ENCODE measurements at regions not wholly inside any gene's neighbourhood (a gene's known extent, or its start where the extent isn't known, plus 50 kb on each side); places are given as distances from the start of the nearest gene placed in this dataset.

DNA sequence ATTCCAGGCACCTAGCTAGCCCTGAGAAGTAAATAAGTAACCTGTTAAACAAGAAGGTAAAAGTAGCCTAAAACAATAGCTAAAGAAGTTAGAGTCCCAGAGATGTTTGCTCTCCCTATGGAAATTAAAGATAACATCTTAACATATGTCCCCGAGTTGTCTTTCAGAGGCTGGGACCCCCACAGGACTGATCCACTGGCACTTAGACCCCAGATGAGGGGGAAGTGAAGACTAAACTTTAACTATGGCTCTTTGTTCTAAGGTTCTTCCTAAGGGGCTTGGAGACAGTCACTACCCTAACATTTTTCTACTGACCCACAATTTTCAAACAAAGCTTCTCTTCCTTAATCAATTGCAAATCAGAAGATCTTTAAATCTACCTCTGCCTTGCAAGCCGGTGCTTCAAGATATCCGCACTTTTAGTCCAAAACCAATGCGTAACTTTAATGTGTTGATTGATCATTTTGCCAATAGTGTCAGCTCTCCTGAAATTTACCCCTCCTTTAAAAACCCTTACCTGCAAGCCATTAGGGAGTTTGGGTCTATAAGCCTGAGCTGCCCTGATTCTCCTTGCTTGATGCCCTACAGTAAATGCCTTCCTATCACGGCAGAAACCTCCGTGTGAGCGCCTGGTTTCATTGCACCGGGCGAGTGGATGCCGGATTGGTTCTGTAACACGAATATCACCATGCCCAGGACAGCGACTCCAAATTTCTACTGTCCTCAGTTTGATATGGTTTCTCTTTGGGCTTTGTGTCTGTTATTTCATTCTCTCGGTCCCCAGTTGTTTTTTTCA lies 404.4 kb downstream of the SIPA1L2 start:
- DNase-seq = no peak

DNA sequence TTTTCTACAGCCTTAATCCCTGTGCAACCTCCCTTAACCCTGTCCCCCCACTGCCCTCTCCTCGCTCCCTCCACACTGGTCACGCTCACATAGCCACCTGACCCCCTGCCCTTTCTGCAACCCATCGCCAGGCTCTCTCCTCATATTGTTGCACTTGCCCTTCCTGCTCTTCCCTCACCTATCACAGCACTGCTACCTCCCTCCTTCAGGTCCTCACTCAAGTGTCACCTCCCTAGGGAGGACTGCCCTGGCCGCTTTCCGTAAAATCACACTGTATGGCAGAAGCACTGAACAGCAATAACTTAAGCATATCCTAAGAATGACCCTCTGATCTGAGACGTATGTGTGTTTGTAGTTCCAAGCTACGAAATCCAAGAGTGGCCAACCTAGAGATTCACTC lies 406.0 kb downstream of the SIPA1L2 start:
- no peak for DNase-seq

DNA sequence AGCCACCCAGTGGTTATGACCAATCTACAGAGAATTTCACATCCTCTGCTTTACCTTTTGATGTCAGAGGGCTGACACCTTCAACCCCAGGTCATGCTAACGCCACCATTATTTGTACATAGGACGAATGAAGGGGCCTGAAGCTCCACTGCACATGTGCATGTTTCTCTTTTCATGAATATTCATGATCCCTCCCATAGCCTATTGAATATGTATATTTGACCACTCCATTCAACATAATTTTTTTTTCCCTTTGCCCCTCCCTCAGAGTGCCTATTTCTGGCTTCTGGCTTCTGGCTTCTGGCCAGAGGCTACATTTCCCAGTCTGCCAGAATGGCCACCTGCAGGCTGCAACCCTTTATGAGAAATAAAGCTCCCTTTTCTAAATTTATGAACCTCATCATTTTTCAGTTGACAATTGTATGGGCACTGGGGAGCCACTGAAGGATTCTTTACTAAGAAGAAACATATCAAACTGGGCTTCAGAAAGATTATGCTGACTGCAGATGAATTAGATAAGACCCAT lies 406.7 kb downstream of the SIPA1L2 start:
- no peak for DNase-seq

DNA sequence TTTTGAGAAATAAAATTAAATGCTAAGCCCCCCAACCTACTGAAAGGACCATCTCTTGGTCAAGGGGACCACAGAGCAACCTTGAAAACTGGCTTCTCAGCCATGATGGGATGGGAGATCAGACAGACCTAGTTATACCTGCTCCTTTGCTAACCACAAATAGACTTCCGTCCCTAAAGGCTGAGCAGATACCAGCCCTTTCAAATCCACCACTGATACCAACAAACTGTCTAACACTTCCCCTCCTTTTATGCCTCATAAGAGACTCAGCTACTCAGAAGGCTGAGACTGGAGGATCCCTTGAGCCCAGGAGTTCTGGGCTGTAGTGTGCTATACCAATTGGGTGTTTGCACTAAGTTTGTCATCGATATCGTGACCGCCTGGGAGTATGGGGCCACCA lies 407.3 kb downstream of the SIPA1L2 start:
- no peak for DNase-seq

DNA sequence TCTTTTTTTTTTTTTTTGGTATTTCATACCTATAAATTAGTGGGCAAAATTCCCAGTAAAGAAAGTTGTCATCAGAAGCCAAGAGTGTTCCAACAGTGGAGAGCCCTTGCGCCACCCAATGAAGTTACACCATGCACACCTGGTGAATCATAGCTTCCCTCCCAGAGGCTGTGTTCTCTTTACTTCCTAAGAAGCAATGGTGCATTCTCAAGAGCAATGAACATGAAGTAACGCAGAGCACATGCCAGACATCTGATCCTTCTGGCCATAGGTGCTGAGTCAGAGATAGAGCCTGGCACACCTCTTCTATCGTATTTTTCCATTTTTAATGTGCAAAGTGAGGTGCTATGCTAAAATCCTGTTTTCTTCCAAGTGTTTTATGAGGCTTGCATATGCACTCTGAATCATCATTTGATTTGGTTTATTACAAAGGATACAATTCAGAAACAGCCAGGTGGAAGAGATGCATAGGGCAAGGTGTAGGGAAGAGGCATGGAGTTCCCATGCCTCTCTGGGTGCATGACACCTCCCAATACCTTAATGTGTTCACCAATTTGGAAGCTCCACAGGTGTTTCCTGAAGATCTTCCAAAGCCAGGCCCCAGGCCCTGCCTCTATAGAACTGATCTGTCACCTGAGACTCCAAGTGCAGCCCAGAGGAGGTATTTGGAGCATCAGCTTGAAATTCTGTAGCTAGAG lies 408.0 kb downstream of the SIPA1L2 start:
- DNase-seq = no peak

DNA sequence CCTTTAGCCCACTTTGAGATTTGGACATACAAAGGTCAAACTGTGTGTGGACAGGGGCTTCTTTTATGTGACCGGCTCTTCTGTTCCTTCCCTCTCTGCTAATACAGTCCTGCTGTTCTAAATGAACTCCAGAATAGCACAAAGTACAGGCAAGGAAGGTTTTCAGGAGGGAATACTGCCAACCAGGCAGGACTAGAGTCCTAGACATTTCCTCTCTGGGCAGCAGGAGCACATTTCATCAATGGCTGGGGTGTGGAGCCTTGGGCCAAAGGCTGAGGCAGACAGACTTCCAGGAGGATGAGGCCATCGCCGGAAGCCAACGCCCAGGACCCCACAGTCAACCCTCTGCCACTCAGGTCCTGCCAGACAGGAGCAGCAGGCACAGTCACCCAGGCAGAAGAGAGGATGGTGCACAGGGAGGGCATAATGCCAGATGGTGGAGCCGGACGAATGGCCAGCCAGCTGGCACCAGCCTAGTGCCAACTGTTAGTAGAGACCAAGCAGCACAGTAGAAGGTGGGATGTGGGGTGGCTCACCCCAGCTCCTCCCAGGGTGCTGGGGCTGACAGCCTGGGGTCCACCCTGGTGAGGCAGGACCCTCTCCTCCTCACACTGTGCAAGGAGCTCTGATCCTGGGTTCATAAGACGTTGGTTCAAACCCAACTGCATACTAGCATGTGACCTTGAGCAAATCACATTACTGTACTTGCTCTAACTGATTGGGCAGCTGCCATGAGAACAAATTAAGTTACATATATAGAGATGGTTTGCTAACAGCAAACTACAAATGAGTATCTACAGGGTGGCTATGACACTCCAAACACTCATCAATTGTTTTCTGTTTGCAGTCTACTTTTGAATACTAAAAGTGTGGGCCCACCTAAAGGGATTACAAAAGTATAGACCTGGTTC lies 410.7 kb downstream of the SIPA1L2 start:
- DNase-seq = no peak

DNA sequence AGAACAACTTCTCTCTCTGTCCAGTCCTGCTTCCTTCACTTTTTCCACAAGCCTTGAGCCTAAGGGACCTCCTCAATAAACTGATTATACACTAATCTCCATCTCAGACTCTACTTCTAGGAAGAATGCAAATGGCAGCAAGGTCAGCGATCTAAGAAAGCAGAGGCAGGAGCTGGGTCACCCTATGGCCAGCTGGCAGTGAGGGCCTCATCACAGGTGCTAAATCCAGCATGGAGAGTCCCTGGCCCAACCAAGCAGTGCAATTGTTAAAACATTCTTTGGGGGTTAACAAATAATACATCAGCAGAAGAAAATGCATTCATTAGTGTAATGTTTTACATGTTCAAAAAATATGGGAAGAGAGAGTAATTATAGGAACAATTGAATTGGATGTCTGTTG lies 416.0 kb downstream of the SIPA1L2 start:
- DNase-seq = no peak

DNA sequence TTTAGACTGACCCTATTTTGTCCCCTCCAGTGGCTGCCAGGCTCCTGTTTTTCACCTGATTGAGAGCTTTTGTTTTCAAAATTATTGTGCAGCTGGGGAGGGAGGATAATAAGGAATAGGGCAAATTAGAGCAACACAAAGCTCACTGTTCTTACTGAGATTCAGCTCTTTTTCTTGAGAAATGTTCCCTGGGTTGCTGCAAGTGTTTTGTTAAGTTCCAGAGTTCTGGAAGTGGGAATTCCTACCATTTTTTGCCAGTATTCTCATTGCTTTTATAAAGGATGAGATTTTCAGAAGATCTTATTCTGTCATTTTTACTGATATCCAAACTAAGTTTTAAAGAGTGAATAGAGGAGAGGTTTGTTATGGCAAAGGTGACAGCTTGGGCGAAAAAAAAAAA lies 417.7 kb downstream of the SIPA1L2 start:
- DNase-seq = no peak

DNA sequence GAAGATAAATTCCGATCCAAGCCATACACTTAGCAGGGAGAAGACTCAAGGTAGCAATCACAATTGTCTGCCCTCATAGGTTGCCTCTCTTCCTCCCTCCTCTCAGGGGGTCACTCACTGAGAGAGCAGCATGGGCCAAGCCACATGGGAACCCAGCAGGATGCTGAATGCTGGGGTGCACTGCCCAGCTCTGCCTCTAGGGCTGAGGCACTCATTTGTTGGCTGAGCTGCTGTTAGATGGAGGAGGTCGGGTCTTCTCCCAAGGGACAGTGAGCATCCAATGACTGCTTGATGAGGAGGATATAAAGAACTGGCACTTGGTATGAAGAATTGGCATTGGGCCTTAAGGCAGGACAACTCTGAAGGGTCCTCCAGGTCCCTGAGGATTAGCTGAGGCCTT lies 418.8 kb downstream of the SIPA1L2 start:
- no peak for DNase-seq

DNA sequence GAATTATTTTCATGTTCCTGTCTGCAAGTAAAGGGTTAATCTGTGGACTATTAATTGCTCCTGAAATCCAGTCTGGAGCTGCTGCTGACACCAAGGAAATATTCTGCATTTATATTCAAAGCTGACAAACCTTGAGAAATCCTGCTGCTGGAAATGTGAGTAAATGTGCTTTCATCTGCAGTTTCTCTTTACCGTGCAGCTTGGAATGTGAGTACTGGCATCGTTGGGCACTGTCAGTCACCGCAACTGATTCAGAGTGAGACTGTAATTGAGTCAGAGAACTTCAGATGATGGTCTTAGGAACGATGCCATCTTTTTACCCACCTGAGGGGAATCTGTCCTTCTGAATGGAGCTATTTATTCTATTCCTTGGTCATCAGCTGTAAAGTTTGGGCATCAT lies 420.6 kb downstream of the SIPA1L2 start:
- no peak for DNase-seq

DNA sequence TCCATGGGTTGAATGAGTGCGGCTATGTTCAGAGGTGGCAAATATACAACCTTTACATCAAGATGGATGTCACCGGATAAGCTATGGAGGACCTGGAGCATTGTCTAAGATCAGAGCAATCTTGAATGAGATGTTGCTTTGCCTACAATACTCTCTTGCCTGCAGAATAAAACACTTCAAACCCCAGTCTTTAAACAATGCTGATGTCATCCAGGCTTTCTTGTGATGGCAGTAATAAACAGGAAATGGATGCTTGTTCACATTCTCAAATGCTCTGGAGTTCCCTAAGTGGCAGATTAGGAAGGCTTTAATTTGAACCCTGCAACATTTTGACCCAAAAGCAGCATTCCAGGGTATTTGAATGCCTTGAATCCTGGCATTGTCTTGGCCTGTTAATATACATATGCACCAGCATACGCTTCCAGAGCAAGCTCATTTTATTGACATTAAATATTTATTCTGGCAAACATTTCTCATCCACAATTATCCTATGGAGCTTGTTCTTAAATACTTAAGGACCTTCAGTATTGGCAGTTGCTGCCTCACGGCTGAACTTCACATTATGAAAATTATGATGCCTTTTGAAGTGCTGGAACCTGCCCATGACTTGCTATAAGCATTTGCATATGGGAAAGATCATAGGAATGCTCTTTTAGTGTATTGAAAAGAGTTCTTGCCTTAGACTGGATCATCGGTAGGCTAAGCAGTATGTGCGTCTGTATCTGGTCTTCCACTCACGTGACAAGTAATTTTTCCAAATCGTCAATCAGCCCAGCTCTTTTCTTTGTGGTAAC lies 422.7 kb downstream of the SIPA1L2 start:
- no peak for DNase-seq

DNA sequence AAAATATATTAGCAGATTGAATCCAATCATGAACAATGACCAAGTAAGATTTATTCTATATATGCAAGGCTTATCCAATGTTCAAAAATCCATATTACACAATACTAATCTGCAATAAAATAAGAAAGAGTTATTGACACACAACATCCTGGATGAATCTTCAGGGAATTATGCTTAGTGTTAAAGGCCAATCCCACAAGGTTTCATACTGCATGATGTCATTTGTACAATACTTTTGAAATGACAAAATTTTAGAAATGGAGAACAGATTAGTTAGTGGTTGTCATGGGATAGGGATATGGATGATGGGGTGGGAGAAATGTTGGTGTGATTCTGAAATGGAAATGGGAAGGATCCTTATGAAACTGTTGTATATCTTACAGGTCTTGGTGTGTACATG lies 425.7 kb downstream of the SIPA1L2 start:
- DNase-seq = no peak

DNA sequence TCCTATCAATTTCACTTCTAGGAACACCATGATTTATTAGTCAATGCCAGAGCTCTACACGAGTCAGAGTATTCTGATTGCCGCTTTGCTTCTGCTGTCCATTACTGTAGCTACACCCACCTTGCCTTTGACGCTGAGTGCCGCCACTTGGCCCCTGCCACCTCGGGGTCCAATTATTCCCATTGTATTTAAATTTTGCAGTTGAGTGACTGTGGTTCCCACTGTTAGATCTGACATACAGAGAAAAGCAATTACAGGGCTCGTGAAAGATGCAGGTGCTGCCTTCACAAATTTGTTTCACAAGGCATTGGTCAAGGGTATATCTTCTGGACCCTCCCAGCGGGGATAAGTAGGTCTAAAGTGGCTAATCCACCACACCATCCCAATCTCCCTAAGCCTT lies 428.9 kb downstream of the SIPA1L2 start:
- no peak for DNase-seq

DNA sequence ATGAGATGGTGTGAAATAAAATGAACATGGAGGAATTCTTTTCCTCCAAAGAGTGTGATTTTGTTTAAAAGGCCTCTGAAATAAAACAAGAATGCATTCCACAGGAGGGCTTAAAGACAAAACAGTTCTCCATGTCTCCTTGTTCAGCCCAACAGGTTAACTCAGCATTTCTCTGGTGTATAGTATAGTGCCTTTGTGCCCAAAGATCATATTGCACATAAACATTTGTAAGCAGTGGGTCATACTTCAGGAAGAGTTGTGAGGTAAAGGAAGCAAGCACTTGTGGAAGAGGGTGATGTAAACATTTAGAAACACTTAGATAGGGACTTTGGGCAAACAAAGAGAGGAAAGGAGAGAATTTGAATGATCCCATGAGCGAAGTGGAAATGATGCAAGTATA lies 433.9 kb downstream of the SIPA1L2 start:
- no peak for DNase-seq

DNA sequence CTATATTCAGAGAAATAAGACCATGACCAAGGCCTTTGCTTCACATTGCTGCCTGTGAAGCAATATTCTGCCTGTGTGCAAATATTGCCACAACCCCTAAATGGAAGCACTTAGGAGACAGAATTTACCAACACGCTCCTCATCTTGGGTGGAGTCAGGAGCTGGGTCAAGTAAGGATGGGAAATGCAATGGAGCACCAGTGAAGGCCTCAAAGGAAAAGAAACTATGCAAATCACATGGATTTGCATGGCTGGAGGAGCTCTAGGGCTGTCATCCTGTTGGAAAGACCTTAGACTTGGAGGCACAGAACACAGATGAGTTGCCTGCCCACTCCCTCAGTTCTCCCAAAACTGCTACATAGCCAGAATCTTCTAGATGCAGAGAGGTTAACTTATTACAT lies 435.5 kb downstream of the SIPA1L2 start:
- no peak for DNase-seq

DNA sequence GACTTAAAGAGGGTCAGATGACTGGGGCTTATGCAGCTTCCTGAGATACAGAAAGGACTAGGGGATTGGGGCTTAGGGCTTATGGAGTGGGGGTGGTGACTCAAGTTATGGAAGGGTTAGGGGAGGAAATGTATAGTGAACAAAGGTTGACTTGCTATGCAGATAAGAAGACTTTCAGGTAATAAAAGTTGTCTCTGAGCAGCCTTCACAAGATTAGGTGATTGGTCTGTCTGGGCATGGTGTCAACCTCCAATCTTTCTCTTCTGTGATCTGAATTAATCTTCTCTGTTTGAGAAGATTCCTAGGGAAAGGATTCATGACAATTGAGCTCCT lies 436.5 kb downstream of the SIPA1L2 start:
- DNase-seq = no peak

DNA sequence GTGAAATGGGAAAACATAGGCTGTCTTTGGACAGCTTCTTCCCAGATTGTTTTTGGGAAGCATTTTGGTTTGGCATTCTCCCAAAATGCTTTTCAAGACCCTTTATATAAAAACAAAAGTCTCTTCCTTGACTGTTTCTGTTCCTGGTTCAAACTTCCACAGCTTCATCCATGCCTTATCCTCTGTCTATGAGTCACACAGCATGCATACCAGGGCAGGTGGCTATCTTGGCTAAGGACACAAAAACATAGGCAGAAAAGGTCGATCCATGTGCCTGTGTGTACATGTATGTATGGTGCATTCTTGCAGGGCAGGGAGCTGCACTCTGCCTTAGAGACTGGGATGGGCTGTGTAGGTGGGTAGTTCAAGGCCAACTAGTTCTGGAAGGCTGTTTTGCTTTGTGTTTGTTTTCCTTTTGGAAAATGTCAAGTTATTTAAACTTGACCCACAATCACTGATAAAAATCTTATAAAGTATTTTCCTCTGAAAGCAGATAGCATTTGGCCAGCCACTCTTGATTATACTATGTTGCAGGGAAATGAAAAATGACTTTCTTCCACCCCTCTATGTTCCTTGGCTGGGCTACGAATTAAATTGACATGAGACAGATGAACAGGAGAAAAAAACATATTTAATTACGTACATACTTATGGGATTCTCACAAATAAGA lies 437.0 kb downstream of the SIPA1L2 start:
- DNase-seq = no peak

DNA sequence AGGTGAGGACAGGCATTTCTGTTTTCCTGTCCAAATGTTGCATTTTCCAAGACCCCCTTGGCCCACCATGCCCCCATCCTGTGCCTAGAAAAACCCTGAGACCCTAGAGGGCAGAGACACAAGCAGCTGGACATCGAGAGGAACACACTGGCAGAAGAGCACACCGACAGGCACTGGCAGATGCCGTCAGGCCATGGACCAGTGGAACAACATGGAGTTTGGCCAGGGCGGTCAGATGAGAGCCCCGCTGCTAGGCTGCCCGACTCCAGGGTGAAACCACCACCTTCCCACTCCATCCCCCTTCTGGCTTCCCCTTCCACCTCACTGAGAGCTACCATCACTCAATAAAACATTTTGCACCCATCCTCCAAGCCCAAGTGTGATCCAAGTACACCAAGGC lies 438.4 kb downstream of the SIPA1L2 start:
- no peak for DNase-seq

DNA sequence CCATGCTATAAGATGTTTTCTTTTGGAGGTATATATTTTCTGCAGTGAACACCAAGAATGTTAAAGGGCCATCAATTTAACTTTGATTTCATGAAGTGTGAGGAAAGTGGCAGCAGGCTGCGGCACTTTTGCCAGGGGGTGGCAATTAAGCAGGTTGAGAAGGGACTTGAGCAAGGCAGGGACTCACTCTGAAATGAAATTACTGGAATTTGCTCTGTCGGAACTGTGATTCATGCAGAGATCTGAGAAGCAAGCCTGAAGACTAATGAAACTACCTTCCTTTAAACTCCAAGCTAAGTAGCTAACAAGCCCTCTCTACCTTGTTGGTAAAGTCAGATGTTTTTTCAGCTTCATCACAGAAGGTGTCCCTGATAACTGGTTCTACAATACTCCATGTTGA lies 441.6 kb downstream of the SIPA1L2 start:
- no peak for DNase-seq

DNA sequence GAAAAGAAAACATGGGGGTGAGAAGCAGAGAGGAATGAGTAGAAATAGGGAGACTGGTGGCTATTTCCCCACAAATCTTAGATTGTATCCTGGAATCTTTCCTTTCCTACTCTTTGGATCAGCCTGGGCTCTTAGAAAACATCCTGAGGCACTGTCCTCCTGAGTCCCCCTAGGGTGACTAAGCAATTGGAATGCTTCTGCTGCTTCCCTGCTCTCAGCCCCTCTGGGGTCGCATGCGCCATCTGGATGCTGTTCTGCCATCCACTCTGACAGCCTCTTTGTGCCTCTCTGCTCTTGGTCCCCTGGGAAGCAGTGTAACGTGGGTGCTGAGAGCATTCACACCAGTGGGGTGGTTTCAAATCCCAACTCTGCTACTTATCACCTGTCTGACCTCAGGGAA lies 443.0 kb downstream of the SIPA1L2 start:
- no peak for DNase-seq

DNA sequence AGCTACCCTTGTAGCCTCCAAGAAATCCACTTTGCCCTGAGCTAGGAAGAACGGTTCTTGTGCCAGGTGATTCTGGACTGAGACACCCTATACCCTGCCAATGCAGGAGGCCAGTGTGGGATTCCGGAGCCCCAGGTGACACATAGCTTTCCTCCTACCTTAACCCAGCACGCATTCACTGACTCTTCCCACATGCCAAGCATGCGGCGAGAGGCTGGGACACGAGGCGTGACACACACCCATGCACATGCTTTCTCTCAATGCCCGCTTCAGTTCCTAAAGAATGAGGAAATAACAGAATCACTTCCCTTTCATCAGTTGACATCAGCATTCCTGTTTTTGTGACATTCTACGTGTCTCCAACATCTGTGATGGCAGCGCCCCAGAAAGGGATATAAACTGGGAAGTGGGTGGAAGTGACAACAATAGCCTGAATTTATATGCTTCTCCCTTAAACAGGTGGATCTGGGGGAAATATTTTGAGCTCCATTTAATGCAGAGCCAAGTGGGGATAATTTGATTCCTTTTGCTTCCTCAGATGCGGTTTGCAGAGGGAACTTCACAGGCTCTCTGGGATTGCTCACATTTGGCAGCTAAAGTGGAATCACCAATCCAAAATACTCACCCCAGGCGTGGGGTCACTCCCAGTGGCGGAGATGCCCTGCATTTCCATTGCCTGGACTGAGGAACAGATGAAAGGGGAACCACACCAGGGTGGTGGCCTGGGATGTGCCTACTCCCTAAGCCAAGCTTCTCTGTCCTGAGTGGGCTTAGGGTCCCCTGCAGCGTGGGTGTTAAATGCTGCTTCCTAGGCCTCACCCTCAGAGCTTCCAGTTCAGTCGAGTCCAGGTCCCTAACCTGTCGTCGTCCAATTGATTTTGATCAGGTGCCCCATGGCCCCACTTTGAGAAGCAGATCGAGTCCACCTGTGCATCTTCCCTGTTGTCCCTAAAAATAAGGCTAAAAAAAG lies 445.1 kb downstream of the SIPA1L2 start:
- peak in 1 of 2 donors; percentile 1 for DNase-seq

Data from hippocampal formation (tissue), 2 donors.